Panc1 (cell line): ENCODE measurements at regions not wholly inside any gene's neighbourhood (a gene's known extent, or its start where the extent isn't known, plus 50 kb on each side); places are given as distances from the start of the nearest gene placed in this dataset.

Experiments used
- CTCF ChIP-seq: fragments of 450-650 bp; IDR thresholded peaks from 2 replicates; pipeline ENCODE4 v1.5.1; 2017; ENCODE audit warnings: mild to moderate bottlenecking
- POLR2AphosphoS5 ChIP-seq: IDR thresholded peaks from 2 replicates; pipeline ENCODE4 v1.6.1; 2012; ENCODE audit warnings: mild to moderate bottlenecking, low read depth, low read length, moderate library complexity
- REST ChIP-seq, 2 experiments: IDR thresholded peaks; 2 replicates each; pipeline ENCODE4 v1.6.1; 2011 to 2012; ENCODE audit warnings: low read depth in 2 of 2, control low read depth in 1 of 2, low read length in 1 of 2, mild to moderate bottlenecking in 1 of 2, moderate library complexity in 1 of 2; ENCODE audit not compliant: insufficient read depth in 1 of 2
- SIN3A ChIP-seq: IDR thresholded peaks from 2 replicates; pipeline ENCODE4 v1.6.1; 2012; ENCODE audit warnings: low read depth, mild to moderate bottlenecking, low read length, moderate library complexity, borderline replicate concordance; ENCODE audit not compliant: insufficient read depth

GRCh38 chr1:38135625-38136414, 89.2 kb upstream of the POU3F1 start:
- no peak for TF ChIP-seq POLR2AphosphoS5
- TF ChIP-seq CTCF: no peak
- TF ChIP-seq REST (IDR thresholded peaks at IDR 0.05; ENCODE audit: insufficient read depth in 1 of 2, low read depth in 2 of 2, low read length in 1 of 2): no peak
- no peak for TF ChIP-seq SIN3A
